DND-41 (cell line): ENCODE measurements at regions not wholly inside any gene's neighbourhood (a gene's known extent, or its start where the extent isn't known, plus 50 kb on each side); places are given as distances from the start of the nearest gene placed in this dataset.

Experiments
- ATAC-seq: fragments of 200-7000 bp; cut with Tn5 transposase; 3 replicates; pipeline ENCODE4 v1.9.1; 2021; ENCODE audit warnings: low read depth; ENCODE audit not compliant: insufficient read depth
- DNase-seq: peaks from one replicate; pipeline ENCODE4 v3.0.0-alpha.2; 2020
- H2AFZ ChIP-seq: 2 replicates; pipeline ENCODE4 v1.6.0; 2012; ENCODE audit warnings: low read depth, low read length
- H3K27ac ChIP-seq: 2 replicates; pipeline ENCODE4 v1.5.1; 2012; ENCODE audit warnings: low read length, inconsistent platforms
- H3K27me3 ChIP-seq: fragments of 200-600 bp; sonication (generic); 2 replicates; pipeline ENCODE4 v1.6.0; 2012; ENCODE audit warnings: low read length, mild to moderate bottlenecking, inconsistent platforms; ENCODE audit not compliant: insufficient read depth, poor library complexity
- H3K36me3 ChIP-seq: 2 replicates; pipeline ENCODE4 v1.5.1; 2012; ENCODE audit warnings: low read length, inconsistent platforms; ENCODE audit not compliant: insufficient read depth
- H3K4me1 ChIP-seq: 2 replicates; pipeline ENCODE4 v1.5.1; 2012; ENCODE audit warnings: mild to moderate bottlenecking, low read length; ENCODE audit not compliant: insufficient read depth
- H3K4me2 ChIP-seq: 2 replicates; pipeline ENCODE4 v1.6.0; 2012; ENCODE audit warnings: mild to moderate bottlenecking, moderate library complexity, low read length, inconsistent platforms; ENCODE audit not compliant: insufficient read depth
- H3K4me3 ChIP-seq, 2 experiments: fragments of 200-600 bp in 1 of 2; shearing (Covaris generic) in 1 of 2; 2 replicates each; pipeline ENCODE4 v1.5.1; 2012 to 2016; ENCODE audit warnings: inconsistent platforms in 2 of 2, low read length in 2 of 2, mild to moderate bottlenecking in 2 of 2, low read depth in 1 of 2, moderate library complexity in 1 of 2
- H3K79me2 ChIP-seq: 2 replicates; pipeline ENCODE4 v1.6.0; 2012; ENCODE audit warnings: low read length, inconsistent platforms; ENCODE audit not compliant: insufficient read depth
- H3K9ac ChIP-seq: 2 replicates; pipeline ENCODE4 v1.6.0; 2012; ENCODE audit warnings: low read depth, mild to moderate bottlenecking, inconsistent platforms, low read length, moderate library complexity
- H3K9me3 ChIP-seq: 2 replicates; pipeline ENCODE4 v1.5.1; 2012; ENCODE audit warnings: low read length, moderate library complexity, mild to moderate bottlenecking, inconsistent platforms; ENCODE audit not compliant: insufficient read depth, severe bottlenecking
- H4K20me1 ChIP-seq: 2 replicates; pipeline ENCODE4 v1.6.0; 2012; ENCODE audit warnings: low read length; ENCODE audit not compliant: insufficient read depth
- CTCF ChIP-seq: IDR thresholded peaks from 2 replicates; pipeline ENCODE4 v1.5.1; 2012; ENCODE audit warnings: borderline replicate concordance, low read length, moderate library complexity, mild to moderate bottlenecking; ENCODE audit not compliant: poor library complexity, severe bottlenecking; ENCODE audit errors: extremely low read depth
- EZH2 ChIP-seq: IDR thresholded peaks from 3 replicates; pipeline ENCODE4 v1.6.1; 2012; ENCODE audit warnings: borderline replicate concordance, low read depth, mild to moderate bottlenecking, moderate library complexity, low read length, inconsistent platforms; ENCODE audit not compliant: severe bottlenecking

- no peak for ATAC-seq
- no peak overlapping the region for H3K27ac ChIP-seq
Observed at GRCh38 chr12:11569716-11570115, 79.8 kb upstream of the ETV6 start.

GRCh38 chr12:11573880-11574279, 75.6 kb upstream of the ETV6 start:
- Histone ChIP-seq H3K9ac (no peak overlapping the region), H3K27me3 (no peaks in the 10 kb centered on the region), H4K20me1 (no peaks in the 10 kb centered on the region), H2AFZ (no peak overlapping the region), H3K4me2 (no peak overlapping the region), H3K79me2 (no peaks in the 10 kb centered on the region), H3K9me3 (no peaks in the 10 kb centered on the region), H3K4me3 (no peak overlapping the region), H3K27ac (no peak overlapping the region), H3K4me1 (no peaks in the 10 kb centered on the region), H3K36me3 (no peaks in the 10 kb centered on the region)
- DNase-seq = no peak
- TF ChIP-seq CTCF = no peak
- TF ChIP-seq EZH2 = no peak
- no peak for ATAC-seq

More at GRCh38 chr12:11569716-11570115, 79.8 kb upstream of the ETV6 start:
- no peak overlapping the region for H3K9ac ChIP-seq
- no peaks in the 10 kb centered on the region for H3K4me1 ChIP-seq
- no peaks in the 10 kb centered on the region for H3K36me3 ChIP-seq
- H3K27me3 ChIP-seq = no peaks in the 10 kb centered on the region
- no peak overlapping the region for H3K4me3 ChIP-seq
- no peak overlapping the region for H3K4me2 ChIP-seq
- no peak overlapping the region for H2AFZ ChIP-seq
- TF ChIP-seq CTCF (no peak), EZH2 (no peak)
- no peak for DNase-seq
- no peaks in the 10 kb centered on the region for H4K20me1 ChIP-seq
- H3K9me3 ChIP-seq = no peaks in the 10 kb centered on the region
- H3K79me2 ChIP-seq = no peaks in the 10 kb centered on the region

GRCh38 chr12:11576104-11576503, 73.4 kb upstream of the ETV6 start:
- Histone ChIP-seq H3K36me3 (no peaks in the 10 kb centered on the region), H4K20me1 (no peaks in the 10 kb centered on the region), H3K9me3 (no peaks in the 10 kb centered on the region), H3K4me2 (no peak overlapping the region), H3K79me2 (no peaks in the 10 kb centered on the region), H3K27me3 (no peaks in the 10 kb centered on the region), H3K9ac (no peak overlapping the region), H3K4me3 (no peak overlapping the region), H3K27ac (no peak overlapping the region), H2AFZ (no peak overlapping the region), H3K4me1 (no peaks in the 10 kb centered on the region)
- TF ChIP-seq CTCF (no peak), EZH2 (no peak)
- ATAC-seq (no peak), DNase-seq (no peak)

- Histone ChIP-seq H3K4me3 (no peak overlapping the region), H3K4me1 (peaks cover 4% of the 10 kb centered on the region), H3K27ac (no peak overlapping the region), H2AFZ (no peak overlapping the region), H3K9me3 (no peaks in the 10 kb centered on the region), H3K27me3 (no peaks in the 10 kb centered on the region), H3K79me2 (no peaks in the 10 kb centered on the region), H3K9ac (no peak overlapping the region), H3K36me3 (no peaks in the 10 kb centered on the region), H3K4me2 (no peak overlapping the region), H4K20me1 (no peaks in the 10 kb centered on the region)
- TF ChIP-seq EZH2 (no peak), CTCF (no peak)
- ATAC-seq (no peak), DNase-seq (no peak)
Observed at GRCh38 chr12:11577658-11578260, 71.7 kb upstream of the ETV6 start.
